ENCODE measurements at regions not wholly inside any gene's neighbourhood (a gene's known extent, or its start where the extent isn't known, plus 50 kb on each side); places are given as distances from the start of the nearest gene placed in this dataset.

GRCh38 chr7:17229228-17229627 is 69.2 kb upstream of the AHR start:
- TF ChIP-seq, protein P1, sequence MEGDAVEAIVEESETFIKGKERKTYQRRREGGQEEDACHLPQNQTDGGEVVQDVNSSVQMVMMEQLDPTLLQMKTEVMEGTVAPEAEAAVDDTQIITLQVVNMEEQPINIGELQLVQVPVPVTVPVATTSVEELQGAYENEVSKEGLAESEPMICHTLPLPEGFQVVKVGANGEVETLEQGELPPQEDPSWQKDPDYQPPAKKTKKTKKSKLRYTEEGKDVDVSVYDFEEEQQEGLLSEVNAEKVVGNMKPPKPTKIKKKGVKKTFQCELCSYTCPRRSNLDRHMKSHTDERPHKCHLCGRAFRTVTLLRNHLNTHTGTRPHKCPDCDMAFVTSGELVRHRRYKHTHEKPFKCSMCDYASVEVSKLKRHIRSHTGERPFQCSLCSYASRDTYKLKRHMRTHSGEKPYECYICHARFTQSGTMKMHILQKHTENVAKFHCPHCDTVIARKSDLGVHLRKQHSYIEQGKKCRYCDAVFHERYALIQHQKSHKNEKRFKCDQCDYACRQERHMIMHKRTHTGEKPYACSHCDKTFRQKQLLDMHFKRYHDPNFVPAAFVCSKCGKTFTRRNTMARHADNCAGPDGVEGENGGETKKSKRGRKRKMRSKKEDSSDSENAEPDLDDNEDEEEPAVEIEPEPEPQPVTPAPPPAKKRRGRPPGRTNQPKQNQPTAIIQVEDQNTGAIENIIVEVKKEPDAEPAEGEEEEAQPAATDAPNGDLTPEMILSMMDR (IDR thresholded peaks at IDR 0.05): no peak
- Histone ChIP-seq H3K4me3 (no peak overlapping the region), H3K4me1 (no peaks in the 10 kb centered on the region), H3K27ac (no peak overlapping the region), H3K36me3 (no peaks in the 10 kb centered on the region), H3K27me3 (ENCODE audit: low read depth) (no peaks in the 10 kb centered on the region), H3K9me3 (no peaks in the 10 kb centered on the region)
- intact Hi-C loops (cut with DNase I): no loop called here
- DNase-seq (no peak), ATAC-seq (no peak)

DNA sequence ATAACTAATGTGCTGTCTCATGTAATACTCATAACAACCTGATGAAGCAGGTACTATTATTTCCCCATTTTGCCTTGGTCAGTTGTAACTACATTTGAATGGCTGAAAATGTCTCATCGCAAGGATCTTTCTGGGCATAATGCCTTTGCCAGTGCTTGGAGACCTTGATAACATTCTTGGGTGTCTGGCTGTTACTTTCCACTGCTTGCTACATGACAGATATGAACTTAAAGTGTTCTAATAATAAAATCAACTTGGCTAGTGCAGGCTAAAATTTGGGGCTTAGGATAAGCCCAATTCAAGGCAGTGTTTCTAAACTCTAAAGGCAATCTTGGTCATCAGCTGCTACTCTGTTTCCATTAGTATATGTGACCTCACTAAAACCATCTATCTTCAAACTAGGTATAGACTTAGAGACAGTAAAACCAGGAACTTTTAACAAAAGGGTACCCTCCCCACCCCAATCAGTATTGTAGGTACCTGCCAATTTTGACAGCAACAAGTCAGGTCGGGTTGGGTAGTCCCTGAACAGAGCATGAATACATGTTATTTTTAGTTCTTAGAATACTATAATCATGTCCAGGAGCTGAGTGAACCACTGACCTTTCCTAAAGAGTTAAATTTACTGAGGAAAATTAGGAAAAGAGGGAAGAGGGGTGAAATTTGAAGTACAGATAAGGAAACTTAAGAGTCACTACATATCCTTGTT is 68.2 kb upstream of the AHR start:
- TF ChIP-seq, protein P1 (IDR thresholded peaks at IDR 0.05): no peak
- no peaks in the 10 kb centered on the region for H3K9me3 ChIP-seq
- no peak overlapping the region for H3K4me3 ChIP-seq
- no peaks in the 10 kb centered on the region for H3K27me3 ChIP-seq (ENCODE audit: low read depth)
- no peaks in the 10 kb centered on the region for H3K36me3 ChIP-seq
- DNase-seq (no peak), ATAC-seq (no peak)
- no peak overlapping the region for H3K27ac ChIP-seq
- intact Hi-C loops (cut with DNase I): no loop called here
- H3K4me1 ChIP-seq: no peaks in the 10 kb centered on the region

- DNase-seq (no peak), ATAC-seq (no peak)
- Histone ChIP-seq H3K9me3 (no peaks in the 10 kb centered on the region), H3K27ac (peak overlapping the region; percentile 81), H3K4me1 (no peaks in the 10 kb centered on the region), H3K27me3 (ENCODE audit: low read depth) (no peaks in the 10 kb centered on the region), H3K4me3 (no peak overlapping the region), H3K36me3 (no peaks in the 10 kb centered on the region)
- TF ChIP-seq, protein P1 (IDR thresholded peaks at IDR 0.05): no peak
- intact Hi-C loops (cut with DNase I): no loop called here
These were observed 64.8 kb upstream of the AHR start for GRCh38 chr7:17233603-17234002.

GRCh38 chr7:17234030-17234397 is 64.4 kb upstream of the AHR start:
- DNase-seq (no peak), ATAC-seq (peak; percentile 52 to 59)
- Histone ChIP-seq H3K4me3 (no peak overlapping the region), H3K27ac (peak overlapping the region; percentile 81), H3K36me3 (no peaks in the 10 kb centered on the region), H3K27me3 (ENCODE audit: low read depth) (no peaks in the 10 kb centered on the region), H3K4me1 (no peaks in the 10 kb centered on the region), H3K9me3 (no peaks in the 10 kb centered on the region)
- intact Hi-C loops (cut with DNase I): no loop called here
- TF ChIP-seq, protein P1 (IDR thresholded peaks at IDR 0.05): no peak

GRCh38 chr7:17234398-17235031 is 63.9 kb upstream of the AHR start:
- no peak for DNase-seq
- intact Hi-C loops (cut with DNase I): no loop called here
- Histone ChIP-seq H3K27ac (peak overlapping the region; percentile 81), H3K27me3 (ENCODE audit: low read depth) (no peaks in the 10 kb centered on the region), H3K4me1 (peaks cover 3% of the 10 kb centered on the region), H3K36me3 (no peaks in the 10 kb centered on the region), H3K9me3 (no peaks in the 10 kb centered on the region), H3K4me3 (no peak overlapping the region)
- peak; percentile 89 to 92 for ATAC-seq
- TF ChIP-seq, protein P1 (IDR thresholded peaks at IDR 0.05): no peak

Measured in lower lobe of right lung (tissue), 2 donors.